ENCODE measurements at regions not wholly inside any gene's neighbourhood (a gene's known extent, or its start where the extent isn't known, plus 50 kb on each side); places are given as distances from the start of the nearest gene placed in this dataset.
"Not testable (repeated sequence)": the region's sequence is repeated elsewhere in the genome, so short reads cannot be mapped to it uniquely, and the experiment has no call there.

- Histone ChIP-seq H3K9me3 (ENCODE audit: control insufficient read depth in 2 of 2, low read length in 2 of 2) (no peaks in the 10 kb centered on the region), H3K27me3 (ENCODE audit: control insufficient read depth in 1 of 2, insufficient read depth in 2 of 2, low read length in 2 of 2) (no peaks in the 10 kb centered on the region), H3K4me3 (ENCODE audit: low read length in 2 of 2) (no peak overlapping the region), H3K4me1 (ENCODE audit: control insufficient read depth, insufficient read depth, low read length) (no peaks in the 10 kb centered on the region), H3K27ac (ENCODE audit: low read length) (no peak overlapping the region), H3K36me3 (ENCODE audit: control insufficient read depth in 2 of 2, insufficient read depth in 2 of 2, low read length in 2 of 2) (no peaks in the 10 kb centered on the region), H3K9ac (ENCODE audit: low read length in 2 of 2) (no peak overlapping the region)
These were observed 300.1 kb upstream of the LUZP2 start for GRCh38 chr11:24196733-24197132.

GRCh38 chr11:24198481-24198880 lies 298.4 kb upstream of the LUZP2 start:
- no peaks in the 10 kb centered on the region for H3K27me3 ChIP-seq (ENCODE audit: control insufficient read depth in 1 of 2, insufficient read depth in 2 of 2, low read length in 2 of 2)
- H3K27ac ChIP-seq (ENCODE audit: low read length) = no peak overlapping the region
- no peak overlapping the region for H3K9ac ChIP-seq (ENCODE audit: low read length in 2 of 2)
- H3K4me1 ChIP-seq (ENCODE audit: control insufficient read depth, insufficient read depth, low read length) = no peaks in the 10 kb centered on the region
- no peak overlapping the region for H3K4me3 ChIP-seq (ENCODE audit: low read length in 2 of 2)
- H3K9me3 ChIP-seq (ENCODE audit: control insufficient read depth in 2 of 2, low read length in 2 of 2) = no peaks in the 10 kb centered on the region
- H3K36me3 ChIP-seq (ENCODE audit: control insufficient read depth in 2 of 2, insufficient read depth in 2 of 2, low read length in 2 of 2) = no peaks in the 10 kb centered on the region

GRCh38 chr11:24199461-24199860 lies 297.4 kb upstream of the LUZP2 start:
- no peak overlapping the region for H3K9ac ChIP-seq (ENCODE audit: low read length in 2 of 2)
- H3K36me3 ChIP-seq (ENCODE audit: control insufficient read depth in 2 of 2, insufficient read depth in 2 of 2, low read length in 2 of 2) = no peaks in the 10 kb centered on the region
- no peaks in the 10 kb centered on the region for H3K9me3 ChIP-seq (ENCODE audit: control insufficient read depth in 2 of 2, low read length in 2 of 2)
- H3K27me3 ChIP-seq (ENCODE audit: control insufficient read depth in 1 of 2, insufficient read depth in 2 of 2, low read length in 2 of 2) = no peaks in the 10 kb centered on the region
- H3K27ac ChIP-seq (ENCODE audit: low read length) = no peak overlapping the region
- H3K4me1 ChIP-seq (ENCODE audit: control insufficient read depth, insufficient read depth, low read length) = no peaks in the 10 kb centered on the region
- no peak overlapping the region for H3K4me3 ChIP-seq (ENCODE audit: low read length in 2 of 2)

GRCh38 chr11:24206030-24206429 lies 290.8 kb upstream of the LUZP2 start:
- no peaks in the 10 kb centered on the region for H3K4me1 ChIP-seq (ENCODE audit: control insufficient read depth, insufficient read depth, low read length)
- H3K36me3 ChIP-seq (ENCODE audit: control insufficient read depth in 2 of 2, insufficient read depth in 2 of 2, low read length in 2 of 2) = no peaks in the 10 kb centered on the region
- H3K27ac ChIP-seq (ENCODE audit: low read length) = no peak overlapping the region
- no peak overlapping the region for H3K4me3 ChIP-seq (ENCODE audit: low read length in 2 of 2)
- H3K27me3 ChIP-seq (ENCODE audit: control insufficient read depth in 1 of 2, insufficient read depth in 2 of 2, low read length in 2 of 2) = no peaks in the 10 kb centered on the region
- no peaks in the 10 kb centered on the region for H3K9me3 ChIP-seq (ENCODE audit: control insufficient read depth in 2 of 2, low read length in 2 of 2)
- no peak overlapping the region for H3K9ac ChIP-seq (ENCODE audit: low read length in 2 of 2)

GRCh38 chr11:24206511-24206910 lies 290.3 kb upstream of the LUZP2 start:
- Histone ChIP-seq H3K27ac (ENCODE audit: low read length) (no peak overlapping the region), H3K4me1 (ENCODE audit: control insufficient read depth, insufficient read depth, low read length) (no peaks in the 10 kb centered on the region), H3K36me3 (ENCODE audit: control insufficient read depth in 2 of 2, insufficient read depth in 2 of 2, low read length in 2 of 2) (no peaks in the 10 kb centered on the region), H3K4me3 (ENCODE audit: low read length in 2 of 2) (no peak overlapping the region), H3K9me3 (ENCODE audit: control insufficient read depth in 2 of 2, low read length in 2 of 2) (no peaks in the 10 kb centered on the region), H3K9ac (ENCODE audit: low read length in 2 of 2) (no peak overlapping the region), H3K27me3 (ENCODE audit: control insufficient read depth in 1 of 2, insufficient read depth in 2 of 2, low read length in 2 of 2) (no peaks in the 10 kb centered on the region)

GRCh38 chr11:24216488-24216887 lies 280.4 kb upstream of the LUZP2 start:
- Histone ChIP-seq H3K27me3 (ENCODE audit: control insufficient read depth in 1 of 2, insufficient read depth in 2 of 2, low read length in 2 of 2) (no peaks in the 10 kb centered on the region), H3K9me3 (ENCODE audit: control insufficient read depth in 2 of 2, low read length in 2 of 2) (no peaks in the 10 kb centered on the region), H3K4me3 (ENCODE audit: low read length in 2 of 2) (no peak overlapping the region), H3K36me3 (ENCODE audit: control insufficient read depth in 2 of 2, insufficient read depth in 2 of 2, low read length in 2 of 2) (no peaks in the 10 kb centered on the region), H3K4me1 (ENCODE audit: control insufficient read depth, insufficient read depth, low read length) (no peaks in the 10 kb centered on the region), H3K27ac (ENCODE audit: low read length) (no peak overlapping the region), H3K9ac (ENCODE audit: low read length in 2 of 2) (no peak overlapping the region)

GRCh38 chr11:24217319-24217718 lies 279.5 kb upstream of the LUZP2 start:
- not testable (repeated sequence) for H3K36me3 ChIP-seq (ENCODE audit: control insufficient read depth in 2 of 2, insufficient read depth in 2 of 2, low read length in 2 of 2); H3K4me1 ChIP-seq (ENCODE audit: control insufficient read depth, insufficient read depth, low read length); H3K27me3 ChIP-seq (ENCODE audit: control insufficient read depth in 1 of 2, insufficient read depth in 2 of 2, low read length in 2 of 2); H3K27ac ChIP-seq (ENCODE audit: low read length); H3K9me3 ChIP-seq (ENCODE audit: control insufficient read depth in 2 of 2, low read length in 2 of 2); H3K4me3 ChIP-seq (ENCODE audit: low read length in 2 of 2); H3K9ac ChIP-seq (ENCODE audit: low read length in 2 of 2)

GRCh38 chr11:24225501-24225900 lies 271.4 kb upstream of the LUZP2 start:
- Histone ChIP-seq H3K36me3 (ENCODE audit: control insufficient read depth in 2 of 2, insufficient read depth in 2 of 2, low read length in 2 of 2) (no peaks in the 10 kb centered on the region), H3K27ac (ENCODE audit: low read length) (no peak overlapping the region), H3K9ac (ENCODE audit: low read length in 2 of 2) (no peak overlapping the region), H3K4me1 (ENCODE audit: control insufficient read depth, insufficient read depth, low read length) (no peaks in the 10 kb centered on the region), H3K4me3 (ENCODE audit: low read length in 2 of 2) (no peak overlapping the region), H3K27me3 (ENCODE audit: control insufficient read depth in 1 of 2, insufficient read depth in 2 of 2, low read length in 2 of 2) (no peaks in the 10 kb centered on the region), H3K9me3 (ENCODE audit: control insufficient read depth in 2 of 2, low read length in 2 of 2) (no peaks in the 10 kb centered on the region)

GRCh38 chr11:24226606-24227005 lies 270.2 kb upstream of the LUZP2 start:
- Histone ChIP-seq H3K36me3 (ENCODE audit: control insufficient read depth in 2 of 2, insufficient read depth in 2 of 2, low read length in 2 of 2) (no peaks in the 10 kb centered on the region), H3K4me3 (ENCODE audit: low read length in 2 of 2) (no peak overlapping the region), H3K9me3 (ENCODE audit: control insufficient read depth in 2 of 2, low read length in 2 of 2) (no peaks in the 10 kb centered on the region), H3K9ac (ENCODE audit: low read length in 2 of 2) (no peak overlapping the region), H3K27ac (ENCODE audit: low read length) (no peak overlapping the region), H3K27me3 (ENCODE audit: control insufficient read depth in 1 of 2, insufficient read depth in 2 of 2, low read length in 2 of 2) (no peaks in the 10 kb centered on the region), H3K4me1 (ENCODE audit: control insufficient read depth, insufficient read depth, low read length) (no peaks in the 10 kb centered on the region)

- H3K4me3 ChIP-seq (ENCODE audit: low read length in 2 of 2) = no peak overlapping the region
- no peaks in the 10 kb centered on the region for H3K27me3 ChIP-seq (ENCODE audit: control insufficient read depth in 1 of 2, insufficient read depth in 2 of 2, low read length in 2 of 2)
- H3K27ac ChIP-seq (ENCODE audit: low read length) = no peak overlapping the region
- no peak overlapping the region for H3K9ac ChIP-seq (ENCODE audit: low read length in 2 of 2)
- H3K9me3 ChIP-seq (ENCODE audit: control insufficient read depth in 2 of 2, low read length in 2 of 2) = no peaks in the 10 kb centered on the region
- no peaks in the 10 kb centered on the region for H3K4me1 ChIP-seq (ENCODE audit: control insufficient read depth, insufficient read depth, low read length)
- no peaks in the 10 kb centered on the region for H3K36me3 ChIP-seq (ENCODE audit: control insufficient read depth in 2 of 2, insufficient read depth in 2 of 2, low read length in 2 of 2)
These were observed 263.8 kb upstream of the LUZP2 start for GRCh38 chr11:24233041-24233440.

GRCh38 chr11:24234822-24235508 lies 261.9 kb upstream of the LUZP2 start:
- no peak overlapping the region for H3K4me3 ChIP-seq (ENCODE audit: low read length in 2 of 2)
- no peaks in the 10 kb centered on the region for H3K27me3 ChIP-seq (ENCODE audit: control insufficient read depth in 1 of 2, insufficient read depth in 2 of 2, low read length in 2 of 2)
- no peaks in the 10 kb centered on the region for H3K36me3 ChIP-seq (ENCODE audit: control insufficient read depth in 2 of 2, insufficient read depth in 2 of 2, low read length in 2 of 2)
- no peak overlapping the region for H3K27ac ChIP-seq (ENCODE audit: low read length)
- H3K9ac ChIP-seq (ENCODE audit: low read length in 2 of 2) = no peak overlapping the region
- no peaks in the 10 kb centered on the region for H3K9me3 ChIP-seq (ENCODE audit: control insufficient read depth in 2 of 2, low read length in 2 of 2)
- H3K4me1 ChIP-seq (ENCODE audit: control insufficient read depth, insufficient read depth, low read length) = no peaks in the 10 kb centered on the region

All from stomach smooth muscle (tissue), 2 donors.